Fibroblast of skin of left biceps (primary cell): ENCODE measurements at regions not wholly inside any gene's neighbourhood (a gene's known extent, or its start where the extent isn't known, plus 50 kb on each side); places are given as distances from the start of the nearest gene placed in this dataset.
"Not testable (repeated sequence)": the region's sequence is repeated elsewhere in the genome, so short reads cannot be mapped to it uniquely, and the experiment has no call there.

Experiments
- DNase-seq, 2 experiments: peaks; one replicate each; pipeline ENCODE4 v3.0.0-alpha.2; 2013; ENCODE audit warnings: low read depth in 2 of 2

DNA sequence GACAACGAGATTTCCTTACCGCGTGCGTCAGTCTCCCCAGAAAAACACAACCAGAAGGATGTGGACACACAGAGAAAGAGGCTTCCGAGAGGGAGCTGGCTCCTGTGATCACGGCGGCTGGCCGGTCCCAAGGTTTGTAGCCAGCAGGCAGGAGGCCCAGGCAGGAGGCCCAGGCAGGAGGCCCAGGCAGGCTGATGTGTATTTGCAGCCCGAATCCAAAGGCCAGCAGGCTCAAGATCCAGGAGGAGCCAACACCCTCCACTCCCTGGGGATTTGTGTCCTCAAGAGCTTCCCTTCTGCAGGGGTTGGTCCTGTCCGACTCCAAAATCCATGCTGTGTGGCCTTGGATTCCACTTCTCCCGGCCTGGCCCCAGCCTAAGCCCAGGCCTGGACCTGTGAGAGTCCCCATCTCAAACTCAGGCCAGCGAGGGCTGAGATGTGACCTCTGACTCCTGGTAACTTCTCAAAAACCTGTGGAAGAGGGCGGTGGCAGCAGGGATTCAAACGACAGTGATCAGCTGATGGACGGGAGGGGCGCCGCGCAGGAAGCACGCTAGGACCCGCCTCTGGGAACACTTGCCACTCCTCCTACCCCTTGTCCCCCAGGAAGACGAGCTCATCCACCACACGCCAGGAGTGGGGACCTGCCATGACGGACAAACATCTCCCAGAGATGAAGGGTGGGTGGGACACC lies 75.0 kb upstream of the PPP1R26 start:
- DNase-seq = no peak

DNA sequence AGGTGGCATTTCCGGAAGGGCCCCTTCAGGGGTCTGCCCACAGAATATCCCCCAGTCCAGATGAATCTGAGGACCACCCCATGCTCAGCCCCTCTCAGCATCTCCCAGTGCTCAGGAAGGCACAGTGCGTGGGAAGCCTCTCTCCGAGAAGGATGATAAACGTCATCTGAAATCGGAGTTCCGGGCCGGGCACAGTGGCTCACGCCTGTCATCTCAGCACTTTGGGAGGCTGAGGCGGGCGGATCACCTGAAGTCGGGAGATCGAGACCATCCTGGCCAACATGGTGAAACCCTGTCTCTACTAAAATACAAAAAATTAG lies 74.5 kb upstream of the PPP1R26 start:
- not testable (repeated sequence) for DNase-seq

DNA sequence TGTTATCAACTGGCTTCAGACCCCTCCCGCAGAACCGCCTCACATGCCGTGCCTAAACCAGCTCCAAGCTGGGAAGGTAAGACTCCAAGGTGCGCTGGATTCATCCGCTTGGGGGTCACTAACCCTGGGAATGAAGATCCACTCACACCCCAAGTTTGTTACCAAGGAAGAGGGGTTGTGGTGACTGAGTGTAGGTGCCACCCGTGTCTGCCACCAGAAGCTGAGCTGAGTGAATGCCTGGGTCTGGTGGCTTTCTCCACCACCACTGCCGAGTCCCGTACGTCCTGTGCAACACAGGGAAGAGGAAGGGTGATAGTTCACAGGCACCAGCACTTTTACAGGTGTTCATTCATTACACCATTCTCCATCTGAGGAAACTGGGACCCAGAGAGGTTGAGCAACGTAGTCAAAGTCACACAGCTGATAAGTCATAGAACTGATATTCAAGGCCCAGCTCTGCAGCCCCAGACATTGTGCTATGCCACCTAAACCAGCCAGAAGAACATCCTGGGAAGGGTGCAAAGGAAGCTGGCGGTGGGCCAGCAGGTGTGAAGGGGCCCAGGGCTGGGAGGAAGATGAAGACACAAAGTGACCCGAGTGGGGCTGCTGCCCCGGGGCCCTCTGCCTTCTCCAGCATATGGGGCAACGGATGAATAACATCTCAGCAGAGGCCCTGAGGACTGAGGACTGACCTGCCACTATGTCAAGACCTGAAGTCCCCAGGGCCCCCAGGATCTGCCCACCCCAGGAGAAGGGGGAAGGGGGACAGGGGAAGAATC lies 70.9 kb upstream of the PPP1R26 start:
- no peak for DNase-seq

DNA sequence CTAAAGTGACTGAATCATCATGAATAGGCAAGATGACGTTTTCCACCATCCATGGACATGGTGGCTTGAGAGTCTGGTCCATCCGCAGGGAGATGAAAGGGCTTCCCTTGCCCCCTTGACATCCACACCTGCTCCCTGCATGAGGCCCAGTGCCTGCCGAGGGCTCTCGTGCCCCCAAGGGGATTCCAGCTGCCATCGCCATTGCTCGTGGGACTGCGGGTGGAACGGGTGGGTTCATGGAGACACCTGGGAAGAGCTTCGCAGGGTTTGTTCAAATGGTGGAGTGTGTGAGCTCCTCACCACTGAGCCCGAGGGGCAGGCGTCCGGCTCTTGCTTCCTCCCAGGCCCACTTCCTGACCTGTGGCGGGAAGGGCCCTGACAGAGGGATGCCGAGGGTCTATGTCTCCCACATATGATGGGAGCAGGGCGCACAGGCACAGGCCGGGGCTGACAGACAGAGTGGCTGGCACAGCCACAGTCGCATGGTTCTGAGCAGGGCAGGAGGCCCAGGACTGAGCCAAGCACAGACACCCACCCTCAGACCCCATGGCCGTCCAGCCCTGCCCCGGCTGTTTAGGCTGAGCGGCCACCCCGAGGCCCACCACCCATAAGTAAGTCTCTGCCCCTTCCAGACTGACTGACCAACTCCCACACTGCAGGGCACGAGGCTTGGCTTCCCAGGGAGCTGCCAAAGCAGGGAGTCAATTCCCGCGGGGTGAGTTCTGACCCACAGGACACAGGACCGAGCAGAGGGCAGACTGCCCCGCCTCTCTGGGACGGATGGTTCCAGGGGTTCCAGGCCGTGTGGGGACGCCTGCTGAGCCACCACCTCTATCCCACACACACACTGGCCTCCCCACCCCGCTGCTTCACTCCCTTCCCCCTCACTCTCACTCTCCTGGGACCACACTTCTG lies 70.0 kb upstream of the PPP1R26 start:
- DNase-seq = no peak

DNA sequence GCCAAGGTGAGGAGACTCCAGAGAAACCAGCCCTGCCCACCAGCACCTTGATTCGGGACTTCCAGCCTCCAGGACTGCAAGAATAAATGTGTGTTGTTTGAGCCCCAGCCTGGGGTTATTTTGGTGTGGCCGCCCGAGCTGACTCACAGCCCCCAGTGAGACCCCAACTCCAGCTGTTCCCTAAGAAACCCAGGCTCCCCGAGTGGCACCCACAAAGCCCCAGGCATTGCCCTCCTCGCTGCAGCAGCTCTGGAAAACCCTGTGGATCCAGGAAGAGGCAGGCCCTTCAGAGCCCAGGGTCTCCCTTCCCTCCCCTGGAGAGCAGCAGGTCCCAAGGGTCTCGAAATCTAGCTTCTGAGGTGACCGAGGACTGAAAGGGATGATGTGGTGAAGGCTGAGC lies 69.2 kb upstream of the PPP1R26 start:
- DNase-seq = no peak

DNA sequence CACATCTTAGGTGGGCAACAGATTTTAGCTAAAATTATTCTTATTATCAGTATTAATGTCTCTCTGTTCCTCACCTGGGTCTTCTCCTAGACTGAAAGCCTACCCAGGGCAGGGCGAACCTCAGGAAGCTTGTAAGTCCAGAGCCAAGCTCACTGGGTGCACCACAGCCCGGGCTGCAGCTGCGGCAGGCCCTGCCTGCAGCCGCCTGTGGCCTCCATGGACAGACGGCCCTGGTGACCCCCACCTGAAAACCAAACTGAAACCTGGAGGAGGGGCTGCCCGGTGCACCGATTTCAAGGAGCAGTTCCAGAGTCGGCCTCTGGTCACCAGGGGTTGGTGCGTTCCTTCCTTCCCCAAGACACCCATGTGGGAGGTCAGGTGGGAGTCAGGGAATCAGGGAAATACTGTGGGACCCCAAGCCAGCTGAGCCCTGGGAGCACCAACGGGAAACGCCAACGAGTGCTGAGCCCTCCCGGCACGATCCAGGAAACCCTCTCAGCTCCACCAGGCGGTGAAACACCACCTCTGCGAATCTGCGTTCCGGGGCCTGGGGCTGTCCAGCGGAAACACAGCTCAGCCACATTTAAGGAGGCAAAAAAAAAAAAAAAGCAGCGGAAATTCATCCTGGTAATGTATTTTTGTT lies 68.6 kb upstream of the PPP1R26 start:
- no peak for DNase-seq

DNA sequence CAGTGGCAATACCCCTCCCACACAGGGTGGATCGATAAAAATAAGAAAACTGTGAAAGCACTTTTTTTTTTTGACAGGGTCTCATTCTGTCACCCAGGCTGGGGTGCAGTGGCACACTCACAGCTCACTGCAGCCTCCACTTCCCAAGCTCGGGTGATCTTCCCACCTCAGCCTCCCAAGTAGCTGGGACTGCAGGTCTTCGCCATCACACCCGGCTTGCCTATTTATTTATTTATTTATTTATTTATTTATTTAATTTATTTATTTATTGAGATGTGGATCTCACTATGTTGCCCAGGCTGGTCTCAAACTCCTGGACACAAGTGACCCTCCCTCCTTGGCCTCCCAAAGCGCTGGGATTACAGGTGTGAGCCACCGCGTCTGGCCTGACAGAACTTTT lies 68.0 kb upstream of the PPP1R26 start:
- DNase-seq = not testable (repeated sequence)

DNA sequence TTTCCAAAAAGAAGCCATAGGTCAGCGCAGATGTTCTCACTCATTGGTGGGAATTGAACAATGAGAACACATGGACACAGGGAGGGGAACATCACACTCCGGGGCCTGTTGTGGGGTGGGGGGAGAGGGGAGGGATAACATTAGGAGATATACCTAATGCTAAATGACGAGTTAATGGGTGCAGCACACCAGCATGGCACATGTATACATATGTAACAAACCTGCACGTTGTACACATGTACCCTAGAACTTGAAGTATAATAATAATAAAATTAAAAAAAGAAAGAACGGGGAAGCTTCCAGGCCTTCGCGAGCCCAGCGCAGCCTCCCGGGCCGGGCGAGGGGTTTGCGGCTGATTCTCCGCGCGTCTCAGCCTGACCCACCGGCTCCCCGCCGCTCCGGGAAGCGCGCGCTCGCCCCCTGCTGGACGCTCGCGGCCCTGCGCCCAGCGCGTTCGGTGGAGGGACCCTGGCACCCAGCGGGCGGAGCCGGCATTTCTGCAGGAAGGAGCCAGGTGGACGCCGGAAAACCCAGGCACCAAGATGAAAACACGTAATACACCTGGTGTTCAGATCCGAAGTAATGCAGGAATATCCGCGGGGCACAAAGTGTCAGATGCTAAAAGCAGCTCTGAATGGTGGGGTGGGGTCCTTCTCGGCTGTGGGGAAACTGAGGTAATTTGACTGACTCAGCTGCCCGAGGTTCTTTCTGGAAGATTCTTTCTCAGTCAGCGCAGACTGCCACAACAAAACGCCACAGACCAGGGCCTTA lies 67.1 kb upstream of the PPP1R26 start:
- DNase-seq = peak; percentile 5 to 9

DNA sequence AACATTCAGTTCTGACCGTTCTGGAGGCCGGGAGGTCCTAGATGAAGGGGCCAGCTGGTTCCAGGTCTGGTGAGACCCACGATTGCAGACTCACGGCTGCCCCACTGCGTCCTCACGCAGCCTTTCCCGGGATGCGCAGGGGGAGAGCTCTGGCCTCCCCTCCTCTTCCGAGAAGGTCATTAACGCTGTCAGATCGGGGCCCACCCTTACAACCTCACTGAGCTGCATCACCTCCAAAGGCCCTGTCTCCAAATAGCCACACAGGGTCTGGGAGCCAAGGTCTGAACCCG lies 66.6 kb upstream of the PPP1R26 start:
- DNase-seq = no peak

DNA sequence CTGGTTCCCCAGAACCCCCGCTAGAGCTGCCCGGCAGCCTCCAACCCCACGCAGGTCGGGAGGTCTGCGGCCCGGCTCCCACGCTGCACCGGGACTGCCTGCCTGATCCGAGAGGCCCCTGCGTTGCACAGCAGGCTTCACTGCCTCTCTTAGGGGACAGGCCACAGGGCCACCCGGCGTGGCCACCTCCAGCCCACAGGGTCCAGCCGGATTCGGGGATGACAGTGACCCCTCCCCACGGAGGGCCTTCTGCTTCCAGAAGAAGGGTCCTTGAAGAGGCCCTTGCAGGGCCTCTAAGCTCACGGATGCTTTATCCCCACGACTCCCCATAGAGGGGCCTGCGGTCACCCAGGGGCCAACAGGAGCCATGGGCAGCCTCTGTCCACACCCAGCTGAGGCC lies 66.1 kb upstream of the PPP1R26 start:
- DNase-seq = no peak

DNA sequence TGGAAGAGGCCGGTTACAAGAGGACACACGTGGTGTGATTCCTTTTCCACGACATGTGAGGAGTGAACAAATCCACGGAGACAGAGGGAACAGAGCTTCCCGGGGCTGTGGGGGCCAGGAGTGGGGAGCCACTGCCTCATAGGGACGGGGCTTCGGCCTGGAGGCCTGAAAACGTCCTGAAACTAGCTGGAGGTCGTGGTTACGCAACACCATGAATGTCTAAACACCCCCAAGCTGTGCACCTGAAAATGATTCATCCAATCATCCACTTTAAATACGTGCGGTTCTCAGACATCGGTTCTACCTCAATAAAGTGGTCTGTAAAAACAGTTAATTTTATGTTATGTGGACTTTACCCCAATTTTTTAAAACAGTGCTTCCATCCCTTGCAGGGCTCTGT lies 65.3 kb upstream of the PPP1R26 start:
- no peak for DNase-seq

DNA sequence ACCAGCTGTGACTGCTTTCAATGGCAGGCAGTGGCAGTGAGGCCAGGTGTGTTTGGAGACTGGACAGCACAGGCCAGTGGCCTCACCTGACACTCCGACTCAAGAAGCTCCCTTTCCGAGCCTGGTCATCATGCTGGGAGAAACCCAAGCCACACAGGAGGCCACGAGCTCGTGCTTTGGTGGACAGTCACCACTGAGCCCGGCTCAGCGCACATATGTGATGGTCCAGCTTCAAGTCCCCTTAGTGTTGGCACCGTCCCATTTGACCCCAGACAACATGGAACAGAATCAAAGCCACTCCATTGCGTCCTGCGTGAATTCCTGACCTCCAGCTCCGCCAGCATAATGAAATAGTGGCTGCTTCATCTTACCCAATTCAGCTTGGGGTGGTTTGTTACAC lies 64.0 kb upstream of the PPP1R26 start:
- DNase-seq = no peak

DNA sequence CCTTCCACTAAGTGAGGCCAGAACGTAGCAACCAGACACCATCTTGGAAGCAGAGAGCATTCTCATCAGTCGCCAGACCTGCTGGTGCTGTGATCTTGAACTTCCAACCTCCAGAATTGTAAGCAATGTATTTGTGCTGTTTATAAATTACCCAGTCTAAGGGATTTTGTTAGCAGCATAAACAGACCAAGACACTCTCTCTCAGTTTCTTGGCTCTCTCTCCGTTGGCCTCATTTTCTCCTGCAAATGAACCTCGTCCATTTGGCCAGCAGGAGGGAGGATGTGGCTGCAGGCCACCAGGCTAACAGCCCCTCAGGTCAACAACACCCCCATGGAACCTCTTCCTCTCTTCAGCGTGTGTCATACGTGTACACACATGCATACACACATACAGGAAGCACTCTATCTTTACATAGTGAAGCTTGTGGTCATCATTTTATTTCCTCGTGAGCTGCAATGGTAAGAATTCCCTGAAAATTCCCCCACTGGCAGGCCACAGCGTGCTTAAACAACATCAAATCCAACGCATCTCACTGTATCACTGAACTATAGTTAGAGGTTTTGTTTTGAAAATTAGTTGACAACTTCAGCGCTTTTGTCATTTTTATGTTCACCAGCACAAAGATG lies 62.8 kb upstream of the PPP1R26 start:
- DNase-seq = no peak

DNA sequence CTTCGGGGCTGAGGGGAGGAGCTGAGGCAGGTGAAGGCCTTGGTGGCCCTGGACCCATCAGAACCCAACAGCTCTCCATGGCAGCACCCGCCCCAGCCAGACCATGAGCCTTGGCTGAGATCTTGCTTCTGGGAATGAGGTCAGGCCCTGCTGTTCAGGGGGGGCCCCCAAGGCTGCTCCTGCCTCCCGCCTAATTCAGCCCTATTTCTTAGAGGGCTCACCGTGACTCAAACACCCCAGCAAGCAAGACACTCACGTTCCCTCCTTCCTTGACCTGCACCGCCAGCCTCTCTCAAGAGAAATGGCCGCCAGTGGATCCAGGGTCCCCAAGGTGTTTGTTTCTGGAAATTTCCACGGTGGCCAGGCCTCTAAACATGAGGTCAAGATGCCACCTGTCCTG lies 61.4 kb upstream of the PPP1R26 start:
- DNase-seq = no peak

DNA sequence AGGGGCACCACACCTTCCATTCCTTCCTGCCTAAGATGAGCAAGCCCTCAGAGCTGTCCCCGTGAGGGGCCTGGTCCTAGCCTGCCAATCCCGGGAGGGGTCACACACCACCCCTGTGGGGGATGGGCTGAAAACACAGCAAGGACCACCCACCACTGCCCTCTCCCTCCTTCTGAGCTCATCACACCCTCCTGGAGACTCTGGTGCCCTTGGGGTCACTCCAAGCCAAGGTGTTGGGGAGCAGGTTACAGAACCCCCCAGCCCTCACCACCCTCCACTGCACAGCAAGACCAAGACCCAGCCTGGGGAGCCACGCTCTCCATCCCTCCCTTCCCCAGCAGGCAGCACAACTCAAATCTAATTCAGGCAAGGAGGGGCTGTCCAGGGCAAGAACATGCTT lies 60.5 kb upstream of the PPP1R26 start:
- DNase-seq = no peak

DNA sequence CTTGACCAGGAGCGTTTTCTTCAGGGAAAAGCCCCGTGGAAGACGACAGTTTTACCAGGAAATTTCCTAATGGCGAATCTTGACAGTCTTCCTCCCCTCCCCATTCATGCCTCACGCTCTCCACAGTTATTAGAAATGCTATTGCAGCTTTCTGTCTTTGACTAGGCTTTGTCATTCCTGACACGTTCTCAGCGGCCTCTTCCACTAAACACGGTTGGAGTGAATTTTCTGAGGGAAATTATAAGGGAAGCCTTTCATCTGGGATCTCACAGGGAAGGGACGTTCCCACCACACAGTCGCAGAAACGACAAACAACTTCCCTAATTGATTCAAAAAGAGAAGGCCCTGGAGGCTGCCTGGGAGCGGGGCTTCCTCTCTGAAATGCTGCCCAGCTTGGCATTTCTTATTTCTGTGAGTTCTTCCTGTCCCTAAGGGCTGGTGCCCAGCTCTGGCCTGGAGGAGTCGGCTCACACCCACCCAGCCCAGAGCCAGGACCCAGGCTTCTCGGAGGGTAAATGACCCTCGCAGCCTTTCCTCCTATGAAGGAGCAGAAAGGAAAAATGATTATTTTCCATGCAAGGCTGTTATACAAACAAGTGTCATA lies 57.1 kb upstream of the PPP1R26 start:
- no peak for DNase-seq

DNA sequence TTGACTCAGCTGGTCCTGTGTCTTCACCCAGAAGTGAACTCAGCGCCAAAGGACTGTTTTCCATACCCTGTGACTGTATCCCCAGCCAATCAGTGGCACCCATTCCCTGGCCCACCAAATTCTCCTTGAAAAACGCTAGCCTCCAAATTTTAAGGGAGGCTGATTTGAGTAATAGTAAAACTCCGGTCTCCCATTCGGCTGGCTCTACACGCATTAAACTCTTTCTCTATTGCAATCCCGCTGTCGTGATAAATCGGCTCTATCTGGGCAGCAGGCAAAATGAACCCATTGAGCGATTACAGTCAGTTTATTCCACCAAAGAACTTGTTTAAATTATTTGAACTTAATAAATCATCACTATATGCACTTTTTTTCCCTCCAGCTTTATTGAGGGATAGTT lies 55.9 kb upstream of the PPP1R26 start:
- DNase-seq = no peak
